ENCODE measurements at regions not wholly inside any gene's neighbourhood (a gene's known extent, or its start where the extent isn't known, plus 50 kb on each side); places are given as distances from the start of the nearest gene placed in this dataset.

DNA sequence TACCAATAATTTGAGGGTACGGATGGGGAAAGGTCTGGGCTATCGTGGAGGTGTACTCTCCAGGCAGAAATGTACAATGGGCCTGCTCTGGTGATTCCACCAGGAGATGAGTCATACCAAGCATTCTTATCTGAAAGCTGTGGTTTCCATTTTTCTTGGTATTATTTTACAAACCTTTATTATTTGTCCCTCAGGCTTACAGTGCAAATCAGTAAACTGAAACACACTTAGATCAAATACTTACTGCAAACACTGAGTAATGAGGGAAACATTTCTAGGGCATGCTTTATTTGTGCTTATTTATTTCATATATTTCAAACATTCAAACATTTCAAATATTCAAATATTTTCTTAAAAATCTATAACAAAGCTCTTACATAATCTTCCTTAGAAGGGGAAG is 319.8 kb downstream of the RND3 start:
- TF ChIP-seq, protein P1, sequence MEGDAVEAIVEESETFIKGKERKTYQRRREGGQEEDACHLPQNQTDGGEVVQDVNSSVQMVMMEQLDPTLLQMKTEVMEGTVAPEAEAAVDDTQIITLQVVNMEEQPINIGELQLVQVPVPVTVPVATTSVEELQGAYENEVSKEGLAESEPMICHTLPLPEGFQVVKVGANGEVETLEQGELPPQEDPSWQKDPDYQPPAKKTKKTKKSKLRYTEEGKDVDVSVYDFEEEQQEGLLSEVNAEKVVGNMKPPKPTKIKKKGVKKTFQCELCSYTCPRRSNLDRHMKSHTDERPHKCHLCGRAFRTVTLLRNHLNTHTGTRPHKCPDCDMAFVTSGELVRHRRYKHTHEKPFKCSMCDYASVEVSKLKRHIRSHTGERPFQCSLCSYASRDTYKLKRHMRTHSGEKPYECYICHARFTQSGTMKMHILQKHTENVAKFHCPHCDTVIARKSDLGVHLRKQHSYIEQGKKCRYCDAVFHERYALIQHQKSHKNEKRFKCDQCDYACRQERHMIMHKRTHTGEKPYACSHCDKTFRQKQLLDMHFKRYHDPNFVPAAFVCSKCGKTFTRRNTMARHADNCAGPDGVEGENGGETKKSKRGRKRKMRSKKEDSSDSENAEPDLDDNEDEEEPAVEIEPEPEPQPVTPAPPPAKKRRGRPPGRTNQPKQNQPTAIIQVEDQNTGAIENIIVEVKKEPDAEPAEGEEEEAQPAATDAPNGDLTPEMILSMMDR (conservative IDR thresholded peaks at IDR 0.05) = no peak
- no peak for TF ChIP-seq ZFX (IDR thresholded peaks at IDR 0.05)

Measured in C4-2B (cell line).